ENCODE measurements at regions not wholly inside any gene's neighbourhood (a gene's known extent, or its start where the extent isn't known, plus 50 kb on each side); places are given as distances from the start of the nearest gene placed in this dataset.

- no peak overlapping the region for H3K9ac ChIP-seq (ENCODE audit: low read length)
- no TSS peak for BruUV-seq (replicated peaks)
- no peak for ATAC-seq
- no peak overlapping the region for H2AFZ ChIP-seq (ENCODE audit: low read length)
- no peak overlapping the region for H3K4me2 ChIP-seq (ENCODE audit: low read length)
- no peaks in the 10 kb centered on the region for H3K9me3 ChIP-seq (ENCODE audit: low read length)
- no peak for DNase-seq
- H4K20me1 ChIP-seq (ENCODE audit: low read length), result no peaks in the 10 kb centered on the region
- no peak overlapping the region for H3K27ac ChIP-seq (ENCODE audit: low read length)
- no peaks in the 10 kb centered on the region for H3K27me3 ChIP-seq (ENCODE audit: low read length)
- no peak overlapping the region for H3K4me3 ChIP-seq (ENCODE audit: low read length)
- ChIA-PET POLR2A (ENCODE audit: unreplicated experiment) (no interaction called here), CTCF (no interaction called here)
- no peaks in the 10 kb centered on the region for H3F3A ChIP-seq (ENCODE audit: low read length, unreplicated experiment)
- TF ChIP-seq CTCF (conservative IDR thresholded peaks at IDR 0.05; ENCODE audit: low read depth, low read length), result no peak
- no peaks in the 10 kb centered on the region for H3K9me2 ChIP-seq (replicated peaks; ENCODE audit: low read length)
- peaks cover 5% of the 10 kb centered on the region; the same call in 1 of the 2 replicates for H3K4me1 ChIP-seq (ENCODE audit: insufficient read depth, low read length)
- H3K36me3 ChIP-seq (ENCODE audit: low read depth, low read length), result no peaks in the 10 kb centered on the region
- H3K79me2 ChIP-seq (ENCODE audit: low read length), result no peaks in the 10 kb centered on the region
- intact Hi-C loops (cut with micrococcal nuclease), result no loop called here
Observed at GRCh38 chr3:82800248-82800647, 1038.8 kb upstream of the GBE1 start.

GRCh38 chr3:82796765-82797164, 1035.3 kb upstream of the GBE1 start:
- no peaks in the 10 kb centered on the region for H3K79me2 ChIP-seq (ENCODE audit: low read length)
- H3K4me3 ChIP-seq (ENCODE audit: low read length), result no peak overlapping the region
- BruUV-seq (replicated peaks), result no TSS peak
- H4K20me1 ChIP-seq (ENCODE audit: low read length), result no peaks in the 10 kb centered on the region
- TF ChIP-seq CTCF (conservative IDR thresholded peaks at IDR 0.05; ENCODE audit: low read depth, low read length), result no peak
- TF ChIP-seq EZH2 (IDR thresholded peaks at IDR 0.05; ENCODE audit: low read length, unreplicated experiment), result no peak
- TF ChIP-seq EZH2phosphoT487 (IDR thresholded peaks at IDR 0.05; ENCODE audit: borderline replicate concordance, low read length), result no peak
- DNase-seq, result no peak
- no peaks in the 10 kb centered on the region for H3K4me1 ChIP-seq (ENCODE audit: insufficient read depth, low read length)
- H3K36me3 ChIP-seq (ENCODE audit: low read depth, low read length), result no peaks in the 10 kb centered on the region
- no peaks in the 10 kb centered on the region for H3K27me3 ChIP-seq (ENCODE audit: low read length)
- intact Hi-C loops (cut with micrococcal nuclease), result no loop called here
- H3K9ac ChIP-seq (ENCODE audit: low read length), result no peak overlapping the region
- ATAC-seq, result no peak
- CTCF ChIA-PET, result no interaction called here
- no peak overlapping the region for H3K4me2 ChIP-seq (ENCODE audit: low read length)
- no peak overlapping the region for H3K27ac ChIP-seq (ENCODE audit: low read length)
- POLR2A ChIA-PET (ENCODE audit: unreplicated experiment), result no interaction called here
- H2AFZ ChIP-seq (ENCODE audit: low read length), result no peak overlapping the region
- no peaks in the 10 kb centered on the region for H3F3A ChIP-seq (ENCODE audit: low read length, unreplicated experiment)
- H3K9me2 ChIP-seq (replicated peaks; ENCODE audit: low read length), result no peaks in the 10 kb centered on the region
- no peaks in the 10 kb centered on the region for H3K9me3 ChIP-seq (ENCODE audit: low read length)

GRCh38 chr3:82791241-82791640, 1029.8 kb upstream of the GBE1 start:
- intact Hi-C loops (cut with micrococcal nuclease), result no loop called here
- no peaks in the 10 kb centered on the region for H3K4me1 ChIP-seq (ENCODE audit: insufficient read depth, low read length)
- no peak overlapping the region for H3K4me3 ChIP-seq (ENCODE audit: low read length)
- no peaks in the 10 kb centered on the region for H3F3A ChIP-seq (ENCODE audit: low read length, unreplicated experiment)
- no peaks in the 10 kb centered on the region for H3K9me3 ChIP-seq (ENCODE audit: low read length)
- POLR2A ChIA-PET (ENCODE audit: unreplicated experiment), result interaction anchor here (0.6 kb wide), 1 partner anchor 171 kb away, joined by 6 read pairs; no protein-coding TSS in a partner anchor
- H3K79me2 ChIP-seq (ENCODE audit: low read length), result no peaks in the 10 kb centered on the region
- no peak overlapping the region for H2AFZ ChIP-seq (ENCODE audit: low read length)
- H3K9ac ChIP-seq (ENCODE audit: low read length), result no peak overlapping the region
- no peak overlapping the region for H3K27ac ChIP-seq (ENCODE audit: low read length)
- no TSS peak for BruUV-seq (replicated peaks)
- H4K20me1 ChIP-seq (ENCODE audit: low read length), result no peaks in the 10 kb centered on the region
- TF ChIP-seq CTCF (conservative IDR thresholded peaks at IDR 0.05; ENCODE audit: low read depth, low read length), result no peak
- TF ChIP-seq EZH2 (IDR thresholded peaks at IDR 0.05; ENCODE audit: low read length, unreplicated experiment), result no peak
- TF ChIP-seq EZH2phosphoT487 (IDR thresholded peaks at IDR 0.05; ENCODE audit: borderline replicate concordance, low read length), result no peak
- ATAC-seq (no peak), DNase-seq (no peak)
- H3K27me3 ChIP-seq (ENCODE audit: low read length), result no peaks in the 10 kb centered on the region
- H3K36me3 ChIP-seq (ENCODE audit: low read depth, low read length), result no peaks in the 10 kb centered on the region
- CTCF ChIA-PET, result no interaction called here
- H3K4me2 ChIP-seq (ENCODE audit: low read length), result no peak overlapping the region
- no peaks in the 10 kb centered on the region for H3K9me2 ChIP-seq (replicated peaks; ENCODE audit: low read length)

Measured in PC-3 (cell line).